HUES48 (cell line): ENCODE measurements at regions not wholly inside any gene's neighbourhood (a gene's known extent, or its start where the extent isn't known, plus 50 kb on each side); places are given as distances from the start of the nearest gene placed in this dataset.

Experiments
- H3K27ac ChIP-seq: one replicate; pipeline ENCODE4 v1.7.0; 2013; ENCODE audit warnings: low read depth, low read length, inconsistent platforms
- H3K27me3 ChIP-seq: 2 replicates; pipeline ENCODE4 v1.6.1; 2013; ENCODE audit warnings: mild to moderate bottlenecking, low read length; ENCODE audit not compliant: control insufficient read depth, insufficient read depth
- H3K36me3 ChIP-seq: 2 replicates; pipeline ENCODE4 v1.6.1; 2013; ENCODE audit warnings: low read length; ENCODE audit not compliant: control insufficient read depth, insufficient read depth
- H3K4me1 ChIP-seq: 2 replicates; pipeline ENCODE4 v1.6.1; 2013; ENCODE audit warnings: mild to moderate bottlenecking, low read length; ENCODE audit not compliant: control insufficient read depth, insufficient read depth
- H3K4me3 ChIP-seq: 2 replicates; pipeline ENCODE4 v1.5.1; 2013; ENCODE audit warnings: mild to moderate bottlenecking, low read depth, low read length
- H3K9ac ChIP-seq: 2 replicates; pipeline ENCODE4 v1.6.1; 2013; ENCODE audit warnings: mild to moderate bottlenecking, low read depth, low read length, moderate library complexity
- H3K9me3 ChIP-seq: 2 replicates; pipeline ENCODE4 v1.6.1; 2013; ENCODE audit warnings: low read length; ENCODE audit not compliant: control insufficient read depth, insufficient read depth

DNA sequence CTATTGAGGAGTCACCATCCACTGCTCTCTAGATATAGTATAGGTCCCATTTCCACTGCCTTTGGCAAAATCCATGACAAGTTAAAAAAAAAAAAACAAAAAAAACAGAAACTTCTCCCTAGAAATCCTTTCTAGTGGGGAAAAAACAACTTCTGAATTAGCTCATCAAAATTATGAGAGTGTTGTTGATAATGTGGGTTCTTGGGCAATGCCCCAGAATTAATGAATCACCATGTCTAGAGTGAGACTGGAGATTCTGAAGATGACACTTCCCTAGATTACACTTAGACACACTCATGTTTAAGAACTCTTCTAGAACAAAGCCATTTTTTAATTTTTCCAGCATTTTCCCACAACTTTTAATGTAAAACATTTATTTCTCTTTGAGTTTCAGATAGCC lies 728.0 kb upstream of the C9orf72 start:
- H3K4me1 ChIP-seq: no peaks in the 10 kb centered on the region
- no peak overlapping the region for H3K9ac ChIP-seq
- H3K4me3 ChIP-seq: no peak overlapping the region
- no peaks in the 10 kb centered on the region for H3K9me3 ChIP-seq
- H3K27me3 ChIP-seq: no peaks in the 10 kb centered on the region
- no peak overlapping the region for H3K27ac ChIP-seq
- H3K36me3 ChIP-seq: no peaks in the 10 kb centered on the region

DNA sequence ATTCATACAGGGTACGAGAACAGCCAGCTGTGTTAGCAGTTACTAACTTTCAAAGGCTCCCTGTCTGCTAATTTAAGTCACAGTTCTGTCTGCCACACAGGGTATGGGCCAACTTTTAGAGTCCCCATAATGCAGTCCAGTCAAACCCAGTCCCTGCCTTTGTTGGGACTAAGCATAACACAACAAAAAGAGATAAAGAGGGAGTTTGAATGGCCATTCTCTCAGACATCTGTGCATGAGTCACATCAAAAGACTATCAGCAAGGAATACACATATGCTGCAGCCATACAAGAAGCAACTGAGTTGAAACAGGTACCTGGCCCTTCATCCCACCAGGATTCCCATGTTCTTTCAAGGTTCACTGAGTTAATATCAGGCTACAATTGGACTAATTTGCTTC lies 744.5 kb upstream of the C9orf72 start:
- Histone ChIP-seq H3K4me3 (no peak overlapping the region), H3K27me3 (no peaks in the 10 kb centered on the region), H3K27ac (no peak overlapping the region), H3K36me3 (no peaks in the 10 kb centered on the region), H3K9me3 (no peaks in the 10 kb centered on the region), H3K9ac (no peak overlapping the region), H3K4me1 (peaks cover 11% of the 10 kb centered on the region; the same call in 1 of the 2 replicates)

DNA sequence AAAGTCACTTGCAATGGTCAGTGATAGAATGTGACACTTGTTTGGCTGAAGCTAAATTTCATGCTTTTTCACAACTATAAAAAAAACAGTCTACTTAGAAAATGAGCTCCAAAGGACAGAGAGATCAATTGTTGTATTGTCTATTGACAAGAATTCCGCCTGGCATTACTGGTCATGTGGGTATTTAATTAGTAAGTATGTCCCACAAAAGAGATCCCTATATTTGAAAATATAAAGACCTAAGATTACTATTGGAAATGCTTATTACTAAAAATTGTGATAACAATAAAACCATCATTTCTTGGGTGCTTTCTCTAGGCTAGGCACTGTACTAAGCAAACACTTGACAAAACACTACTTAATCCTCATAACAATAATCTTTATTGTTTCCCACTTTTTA lies 745.2 kb upstream of the C9orf72 start:
- Histone ChIP-seq H3K36me3 (no peaks in the 10 kb centered on the region), H3K27ac (no peak overlapping the region), H3K9me3 (no peaks in the 10 kb centered on the region), H3K4me3 (no peak overlapping the region), H3K4me1 (peaks cover 11% of the 10 kb centered on the region), H3K9ac (no peak overlapping the region), H3K27me3 (no peaks in the 10 kb centered on the region)

DNA sequence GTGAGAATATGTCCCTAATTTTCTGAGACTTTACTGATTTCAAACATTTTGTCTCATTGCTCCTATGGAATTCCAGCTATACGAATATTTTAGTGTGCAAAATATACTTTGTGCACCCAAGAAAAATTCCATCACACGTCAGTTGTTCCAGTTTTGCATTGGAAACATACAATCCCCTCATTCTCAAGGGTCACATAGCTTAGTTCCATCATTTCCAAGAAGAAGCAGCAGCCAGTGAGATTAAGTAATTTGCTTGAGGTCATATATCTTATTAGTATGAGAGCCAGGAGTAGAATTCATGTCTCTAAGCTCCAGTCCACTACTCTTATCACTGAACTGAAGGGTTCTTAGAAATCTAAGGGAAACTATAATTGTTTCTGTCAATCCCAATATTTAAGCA lies 746.7 kb upstream of the C9orf72 start:
- peaks cover 17% of the 10 kb centered on the region for H3K4me1 ChIP-seq
- no peak overlapping the region for H3K27ac ChIP-seq
- no peak overlapping the region for H3K4me3 ChIP-seq
- H3K27me3 ChIP-seq: no peaks in the 10 kb centered on the region
- no peaks in the 10 kb centered on the region for H3K36me3 ChIP-seq
- no peaks in the 10 kb centered on the region for H3K9me3 ChIP-seq
- no peak overlapping the region for H3K9ac ChIP-seq

DNA sequence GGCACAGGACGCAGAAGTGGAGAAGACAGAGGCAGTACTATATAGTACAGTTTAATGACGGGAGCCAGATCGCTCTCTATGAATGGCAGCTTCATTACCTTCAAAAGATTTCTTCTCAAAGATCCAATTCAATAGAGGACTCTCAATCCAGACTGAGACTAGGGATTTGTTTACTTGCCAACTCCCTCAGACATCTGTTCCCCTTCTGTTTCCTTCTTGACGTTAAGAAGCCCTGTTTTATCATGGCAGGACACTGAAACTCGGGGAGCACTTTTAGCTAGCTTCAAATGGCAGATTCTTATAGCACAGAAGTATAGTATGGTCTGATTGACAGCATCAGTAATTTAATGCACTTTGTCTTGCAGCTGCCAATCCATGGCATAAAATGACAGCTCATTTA lies 747.3 kb upstream of the C9orf72 start:
- H3K4me1 ChIP-seq: peaks cover 17% of the 10 kb centered on the region
- no peaks in the 10 kb centered on the region for H3K36me3 ChIP-seq
- H3K27me3 ChIP-seq: no peaks in the 10 kb centered on the region
- H3K9me3 ChIP-seq: no peaks in the 10 kb centered on the region
- H3K4me3 ChIP-seq: no peak overlapping the region
- no peak overlapping the region for H3K9ac ChIP-seq
- no peak overlapping the region for H3K27ac ChIP-seq

DNA sequence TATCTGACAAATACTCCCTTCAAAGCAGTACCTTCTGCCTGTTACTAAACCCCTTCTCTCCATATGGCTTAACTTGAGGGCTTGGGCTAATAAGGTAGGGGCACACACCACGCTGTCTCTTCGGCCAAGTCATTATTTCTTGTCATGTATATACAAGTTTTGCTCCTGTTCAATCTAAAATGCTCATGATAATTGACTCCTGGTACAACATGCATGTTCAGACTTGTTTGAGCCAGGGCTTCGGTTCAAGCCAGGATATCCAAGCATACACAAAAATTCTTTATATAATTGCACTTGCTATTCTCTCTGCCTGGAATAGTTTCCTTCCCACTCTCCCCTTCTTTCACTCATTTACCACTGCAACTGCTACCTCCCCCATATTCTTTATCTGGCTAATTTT lies 756.0 kb upstream of the C9orf72 start:
- Histone ChIP-seq H3K9ac (no peak overlapping the region), H3K27ac (no peak overlapping the region), H3K27me3 (no peaks in the 10 kb centered on the region), H3K4me3 (no peak overlapping the region), H3K36me3 (no peaks in the 10 kb centered on the region), H3K9me3 (no peaks in the 10 kb centered on the region), H3K4me1 (peaks cover 16% of the 10 kb centered on the region)

DNA sequence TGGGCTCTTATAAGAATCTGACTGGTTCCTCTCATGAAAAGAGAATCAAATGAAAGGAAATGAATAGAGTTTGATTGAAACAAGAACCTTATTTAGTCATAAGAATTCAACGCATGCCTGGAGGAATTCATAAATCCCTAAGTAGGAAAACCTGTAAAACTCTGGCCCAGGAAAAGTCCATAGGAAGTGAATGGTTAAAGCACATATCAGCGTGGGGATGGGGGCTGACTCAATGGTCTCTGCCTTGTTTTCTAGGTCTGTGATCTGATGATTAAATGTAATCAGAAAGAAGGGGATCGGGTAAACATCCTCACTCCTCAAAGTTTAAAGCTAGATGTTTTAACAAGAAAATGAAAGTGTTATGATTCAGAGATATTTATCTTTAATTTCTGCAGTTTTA lies 759.4 kb upstream of the C9orf72 start:
- Histone ChIP-seq H3K27ac (no peak overlapping the region), H3K9me3 (no peaks in the 10 kb centered on the region), H3K9ac (no peak overlapping the region), H3K27me3 (no peaks in the 10 kb centered on the region), H3K4me3 (no peak overlapping the region), H3K4me1 (peaks cover 26% of the 10 kb centered on the region), H3K36me3 (no peaks in the 10 kb centered on the region)

DNA sequence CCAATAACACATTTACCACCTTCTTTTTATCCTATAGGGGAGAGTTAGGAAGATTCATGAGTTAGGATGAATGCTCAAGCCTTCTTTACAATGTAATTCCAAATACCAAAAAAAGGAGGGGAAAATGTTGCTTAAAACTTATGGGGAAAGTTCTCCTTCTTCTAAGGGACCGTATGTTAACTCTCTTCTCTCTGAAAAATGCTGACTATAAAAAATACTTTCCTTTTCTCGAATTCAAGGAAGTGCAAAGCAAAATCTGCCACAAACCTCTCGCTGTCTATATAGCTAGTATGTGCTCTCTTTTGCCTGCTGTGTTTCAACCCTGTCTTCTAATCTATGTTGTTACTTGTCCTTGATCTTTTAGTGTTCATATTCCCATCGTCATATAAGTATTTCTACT lies 768.6 kb upstream of the C9orf72 start:
- H3K9ac ChIP-seq: no peak overlapping the region
- H3K27me3 ChIP-seq: no peaks in the 10 kb centered on the region
- H3K4me1 ChIP-seq: no peaks in the 10 kb centered on the region
- H3K27ac ChIP-seq: no peak overlapping the region
- no peaks in the 10 kb centered on the region for H3K36me3 ChIP-seq
- H3K4me3 ChIP-seq: no peak overlapping the region
- no peaks in the 10 kb centered on the region for H3K9me3 ChIP-seq

DNA sequence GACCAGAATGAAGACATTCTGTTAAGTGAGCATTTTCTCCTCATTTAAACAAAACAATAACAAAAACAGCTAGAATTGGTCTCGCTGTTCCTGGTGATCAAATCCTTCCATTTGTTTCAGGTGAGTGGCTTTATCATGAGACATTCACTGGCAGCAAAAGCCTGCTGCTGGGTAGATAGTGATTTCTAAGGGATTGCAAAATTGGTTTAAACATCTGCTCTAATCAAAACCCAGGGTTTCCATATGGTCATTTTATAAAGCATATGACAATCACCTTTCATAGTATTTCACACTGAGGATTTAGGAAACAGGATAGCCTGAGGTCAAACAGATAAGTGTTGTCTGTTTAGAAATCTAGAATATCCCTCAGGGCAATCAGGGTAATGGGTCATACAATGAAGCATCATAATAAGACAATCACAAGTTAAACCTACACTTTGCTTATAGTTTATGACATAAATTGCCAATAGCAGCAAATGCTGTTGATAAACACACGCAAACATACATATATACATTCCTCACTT lies 769.6 kb upstream of the C9orf72 start:
- Histone ChIP-seq H3K4me1 (no peaks in the 10 kb centered on the region), H3K27ac (no peak overlapping the region), H3K27me3 (no peaks in the 10 kb centered on the region), H3K36me3 (no peaks in the 10 kb centered on the region), H3K9ac (no peak overlapping the region), H3K4me3 (no peak overlapping the region), H3K9me3 (no peaks in the 10 kb centered on the region)

DNA sequence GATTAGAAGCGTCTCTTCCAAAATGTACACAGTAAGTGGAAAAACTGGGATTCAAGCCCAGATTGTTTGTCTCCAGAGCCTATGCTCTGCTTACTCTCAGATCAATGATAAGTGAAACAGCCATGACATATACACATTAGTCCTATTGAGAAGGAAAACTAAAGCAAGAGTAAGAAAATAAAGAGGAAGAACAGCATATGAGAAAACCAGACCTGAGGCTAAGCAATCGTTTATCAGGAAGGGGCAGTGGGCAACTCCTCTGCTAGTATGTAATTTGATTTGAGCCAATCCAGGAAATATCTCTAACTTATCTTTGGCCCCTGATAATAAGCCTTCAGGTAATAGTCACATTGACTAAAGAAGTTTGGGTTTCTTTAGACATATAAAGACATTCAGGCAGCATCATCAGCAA lies 789.9 kb upstream of the C9orf72 start:
- no peaks in the 10 kb centered on the region for H3K36me3 ChIP-seq
- no peaks in the 10 kb centered on the region for H3K9me3 ChIP-seq
- no peak overlapping the region for H3K4me3 ChIP-seq
- H3K9ac ChIP-seq: no peak overlapping the region
- H3K27me3 ChIP-seq: no peaks in the 10 kb centered on the region
- H3K27ac ChIP-seq: no peak overlapping the region
- peaks cover 12% of the 10 kb centered on the region for H3K4me1 ChIP-seq

DNA sequence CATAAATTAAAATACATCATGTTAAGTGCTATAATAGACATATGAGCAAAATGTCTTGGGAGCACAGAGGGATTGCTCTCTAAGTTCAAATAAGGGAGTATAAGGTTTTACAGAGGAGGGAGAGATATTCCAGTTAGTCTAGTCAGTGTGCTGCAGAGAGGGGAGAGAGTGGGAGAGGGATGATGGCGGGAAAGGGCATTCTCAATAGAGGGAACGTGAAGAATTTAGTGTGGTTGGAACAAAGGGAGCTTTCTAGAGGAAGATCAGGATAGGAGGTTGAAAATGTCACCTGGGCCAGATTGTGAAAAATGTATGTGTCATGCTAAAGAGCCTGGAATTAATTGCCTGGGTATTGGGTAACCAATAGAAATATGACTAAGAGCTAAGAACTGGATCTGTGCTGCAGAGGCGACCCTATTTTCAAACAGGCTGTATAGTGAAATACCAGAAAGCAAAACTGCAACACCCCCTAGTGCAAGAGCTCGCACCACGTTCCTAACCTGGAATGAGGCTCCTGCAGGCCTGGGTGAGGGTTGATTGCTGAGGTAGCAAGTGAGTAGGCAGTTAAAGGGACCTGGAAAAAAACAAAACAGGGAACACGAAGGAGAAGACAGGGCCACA lies 791.8 kb upstream of the C9orf72 start:
- Histone ChIP-seq H3K4me3 (no peak overlapping the region), H3K36me3 (no peaks in the 10 kb centered on the region), H3K27me3 (no peaks in the 10 kb centered on the region), H3K4me1 (peaks cover 12% of the 10 kb centered on the region), H3K27ac (no peak overlapping the region), H3K9me3 (no peaks in the 10 kb centered on the region), H3K9ac (no peak overlapping the region)
